DMS 273 (cell line): ENCODE measurements at regions not wholly inside any gene's neighbourhood (a gene's known extent, or its start where the extent isn't known, plus 50 kb on each side); places are given as distances from the start of the nearest gene placed in this dataset.
A peak's percentile ranks its signal among the peaks of the same experiment; 100 is the strongest.
"Not testable (repeated sequence)": the region's sequence is repeated elsewhere in the genome, so short reads cannot be mapped to it uniquely, and the experiment has no call there.

Experiments
- DNase-seq: peaks from one replicate; lab custom pipeline; 2025; ENCODE audit not compliant: unreplicated experiment; lab: John Stamatoyannopoulos, UW

DNA sequence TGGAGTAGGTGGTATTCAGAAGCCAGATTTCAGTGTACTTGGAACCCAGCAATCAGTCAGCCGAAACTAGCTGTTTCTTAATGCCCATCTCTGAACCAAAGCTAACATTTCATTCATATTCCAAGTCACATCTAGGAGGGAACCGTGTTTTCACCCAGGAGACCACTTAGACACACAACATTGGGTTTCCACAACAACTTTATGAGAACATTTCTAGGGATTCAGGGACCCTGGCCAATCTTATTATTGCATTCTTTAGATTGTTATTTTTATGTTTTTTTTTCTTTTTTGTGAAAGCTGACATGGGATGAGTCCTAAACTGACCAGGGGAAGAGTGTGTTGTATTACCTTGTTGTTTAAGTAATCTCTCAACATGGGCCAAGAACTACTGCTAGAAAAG, 72.5 kb upstream of the KIAA0040 start:
- no peak for DNase-seq

DNA sequence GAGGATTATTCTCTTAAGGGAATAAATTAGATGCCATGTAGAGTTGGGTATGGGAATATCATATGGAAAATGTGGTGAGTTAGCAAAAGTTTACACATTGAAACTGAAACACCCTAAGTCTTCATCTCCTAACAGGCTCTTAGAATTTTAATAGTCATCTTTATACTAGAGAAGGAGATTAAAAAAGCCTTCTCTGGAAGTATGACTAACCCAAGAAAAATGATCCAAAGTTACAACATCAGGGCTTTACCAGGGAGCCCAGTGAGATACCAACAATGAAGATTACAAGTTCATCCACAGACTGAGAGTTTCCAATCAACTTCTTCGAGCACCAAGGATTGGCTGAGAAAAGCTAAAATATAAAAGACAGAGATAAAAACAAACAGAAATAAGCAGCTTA, 70.0 kb upstream of the KIAA0040 start:
- DNase-seq, result no peak

DNA sequence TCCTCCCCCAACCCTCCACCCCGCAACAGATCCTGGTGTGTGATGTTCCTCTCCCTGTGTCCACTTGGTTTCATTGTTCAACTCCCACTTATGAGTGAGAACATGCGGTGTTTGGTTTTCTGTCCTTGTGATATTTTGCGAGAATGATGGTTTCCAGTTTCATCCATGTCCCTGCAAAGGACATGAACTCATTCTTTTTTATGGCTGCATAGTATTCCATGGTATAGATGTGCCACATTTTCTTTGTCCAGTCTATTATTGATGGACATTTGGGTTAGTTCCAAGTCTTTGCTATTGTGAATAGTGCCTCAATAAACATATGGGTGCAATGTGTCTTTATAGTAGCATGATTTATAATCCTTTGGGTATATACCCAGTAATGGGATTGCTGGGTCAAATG, 63.7 kb upstream of the KIAA0040 start:
- not testable (repeated sequence) for DNase-seq

- peak; percentile 44 for DNase-seq
These were observed 61.6 kb upstream of the KIAA0040 start for GRCh38 chr1:175254190-175254589.

DNA sequence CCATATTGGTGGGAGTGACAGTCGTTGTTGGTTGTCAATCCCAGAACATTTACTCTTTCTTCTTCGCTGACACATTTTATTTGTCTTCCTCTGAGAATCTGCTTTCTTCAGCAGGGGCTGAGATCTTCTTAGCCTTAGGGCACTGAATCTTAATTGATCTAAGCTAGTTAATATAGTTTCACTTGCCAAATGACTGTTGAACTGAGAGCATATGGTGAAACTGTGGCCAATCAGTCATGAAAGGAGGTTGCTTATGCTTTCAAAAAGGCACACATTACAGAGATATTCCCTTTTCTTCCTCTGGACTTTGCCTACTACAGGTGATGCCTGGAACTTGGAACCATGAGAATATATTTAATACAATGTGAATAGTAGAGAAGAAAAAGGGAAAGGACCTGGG, 60.0 kb upstream of the KIAA0040 start:
- no peak for DNase-seq

- no peak for DNase-seq
These were observed 57.5 kb upstream of the KIAA0040 start for GRCh38 chr1:175250027-175250426.

DNA sequence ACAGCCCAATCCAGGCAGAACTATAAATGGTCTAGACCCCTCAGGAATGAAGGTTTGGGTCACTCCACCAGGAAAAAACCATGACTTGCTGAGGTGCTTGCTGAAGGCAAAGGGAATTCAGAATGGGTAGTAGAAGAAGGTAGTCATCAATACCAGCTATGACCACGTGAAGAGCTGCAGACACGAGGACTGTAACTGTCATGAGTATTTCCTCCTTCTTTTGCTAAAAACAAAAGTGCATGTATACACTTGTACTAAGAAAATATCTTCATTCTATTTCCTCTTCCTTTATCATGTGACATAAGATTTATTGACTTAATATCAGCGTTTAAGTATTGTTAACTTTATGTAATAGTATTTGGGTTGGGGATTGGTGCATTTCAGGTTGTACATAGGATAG, 55.5 kb upstream of the KIAA0040 start:
- not testable (repeated sequence) for DNase-seq

GRCh38 chr1:175247056-175247455, 54.5 kb upstream of the KIAA0040 start:
- not testable (repeated sequence) for DNase-seq

DNA sequence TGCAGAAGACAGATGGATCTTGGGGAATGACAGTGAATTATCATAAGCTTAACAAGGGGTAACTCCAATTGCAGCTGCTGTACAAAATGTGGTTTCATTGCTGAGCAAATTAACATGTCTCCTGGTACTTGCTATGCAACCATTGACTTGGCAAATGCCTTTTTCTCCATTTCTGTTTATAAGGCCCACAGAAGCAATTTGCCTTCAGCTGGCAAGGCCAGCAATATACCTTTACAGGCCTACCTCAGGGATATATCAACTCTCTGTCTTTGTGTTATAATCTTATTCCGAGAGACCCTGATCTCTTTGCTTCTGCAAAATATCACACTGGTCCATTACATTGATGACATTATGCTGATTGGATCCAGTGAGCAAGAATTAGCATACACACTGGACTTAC, 52.7 kb upstream of the KIAA0040 start:
- no peak for DNase-seq

DNA sequence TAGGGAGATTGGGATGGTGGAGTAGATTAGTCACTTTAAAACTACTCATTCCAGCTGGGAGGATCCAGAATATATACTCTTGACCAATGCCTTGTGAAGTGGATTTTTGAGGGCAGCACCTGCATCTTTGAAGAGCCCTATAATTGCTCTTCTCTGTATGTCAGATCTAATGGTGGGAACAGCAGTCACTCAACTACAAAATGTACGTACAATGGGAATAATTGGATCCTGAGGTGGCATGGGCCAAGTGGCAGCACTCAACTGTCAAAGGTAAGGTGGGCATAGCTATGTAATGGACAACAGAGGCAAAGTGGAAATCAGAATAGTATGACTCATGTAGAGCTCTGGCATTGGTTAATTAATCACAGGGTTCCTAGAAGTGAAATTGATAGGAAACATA, 51.6 kb upstream of the KIAA0040 start:
- no peak for DNase-seq
